Adrenal gland (tissue), 5 donors: ENCODE measurements at regions not wholly inside any gene's neighbourhood (a gene's known extent, or its start where the extent isn't known, plus 50 kb on each side); places are given as distances from the start of the nearest gene placed in this dataset.

Experiments used
- CTCF ChIP-seq, 6 experiments: fragments of 450-650 bp in 4 of 6; fragments of 200-600 bp in 2 of 6; sonication (generic) in 1 of 6; IDR thresholded peaks; 1 replicate in 5 of 6; 2 replicates in 1 of 6; pipeline versions ENCODE4 v1.5.1 to v1.8.0; 2016 to 2021; ENCODE audit warnings: antibody characterized with exemption in 6 of 6, mild to moderate bottlenecking in 2 of 6, moderate library complexity in 1 of 6
- POLR2A ChIP-seq, 2 donors: fragments of 450-650 bp; IDR thresholded peaks; one replicate each; pipeline ENCODE4 v1.6.1; 2017; ENCODE audit warnings: antibody characterized with exemption in 2 of 2, mild to moderate bottlenecking in 2 of 2, moderate library complexity in 1 of 2
- donor health status: DM: no; HTN: no; CAD: no.

GRCh38 chr9:26706223-26706622, 186.4 kb downstream of the CAAP1 start:
- TF ChIP-seq CTCF (IDR thresholded peaks at IDR 0.05) (no peak), POLR2A (IDR thresholded peaks at IDR 0.05) (no peak)
